Endodermal cell (in vitro differentiated cells): ENCODE measurements at regions not wholly inside any gene's neighbourhood (a gene's known extent, or its start where the extent isn't known, plus 50 kb on each side); places are given as distances from the start of the nearest gene placed in this dataset.

Source experiments
- DNase-seq: peaks from one replicate; pipeline ENCODE4 v3.0.0-alpha.2; 2017
- H3K27ac ChIP-seq: 2 replicates; pipeline ENCODE4 v1.5.1; 2013; ENCODE audit warnings: mild to moderate bottlenecking, low read depth, low read length, moderate library complexity
- H3K27me3 ChIP-seq: 2 replicates; pipeline ENCODE4 v1.6.1; 2013; ENCODE audit warnings: mild to moderate bottlenecking, low read length, moderate library complexity; ENCODE audit not compliant: insufficient read depth, control insufficient read depth, poor library complexity, severe bottlenecking
- H3K36me3 ChIP-seq: 2 replicates; pipeline ENCODE4 v1.7.0; 2013; ENCODE audit warnings: mild to moderate bottlenecking, low read length, moderate library complexity; ENCODE audit not compliant: control insufficient read depth, insufficient read depth
- H3K4me1 ChIP-seq: one replicate; pipeline ENCODE4 v1.7.0; 2013; ENCODE audit warnings: low read length; ENCODE audit not compliant: control insufficient read depth, insufficient read depth
- H3K4me3 ChIP-seq: 2 replicates; pipeline ENCODE4 v1.5.1; 2013; ENCODE audit warnings: mild to moderate bottlenecking, low read length, moderate library complexity
- H3K9ac ChIP-seq: 2 replicates; pipeline ENCODE4 v1.6.1; 2013; ENCODE audit warnings: mild to moderate bottlenecking, low read length, moderate library complexity; ENCODE audit not compliant: poor library complexity, severe bottlenecking; ENCODE audit errors: extremely low read depth
- H3K9me3 ChIP-seq: 2 replicates; pipeline ENCODE4 v1.6.1; 2013; ENCODE audit warnings: mild to moderate bottlenecking, low read length, moderate library complexity; ENCODE audit not compliant: control insufficient read depth
- H3K27ac Mint-ChIP-seq: 2 replicates; pipeline ENCODE4 v1.8.0; 2020; ENCODE audit warnings: mixed read lengths
- H3K27me3 Mint-ChIP-seq: 2 replicates; pipeline ENCODE4 v1.8.0; 2021; ENCODE audit warnings: mild to moderate bottlenecking, mixed read lengths; ENCODE audit not compliant: insufficient read depth
- H3K36me3 Mint-ChIP-seq: 2 replicates; pipeline ENCODE4 v1.8.0; 2020; ENCODE audit warnings: low read depth, mixed read lengths
- H3K4me1 Mint-ChIP-seq: 2 replicates; pipeline ENCODE4 v1.8.0; 2020; ENCODE audit warnings: mixed read lengths
- H3K4me3 Mint-ChIP-seq: 2 replicates; pipeline ENCODE4 v1.8.0; 2020; ENCODE audit warnings: mild to moderate bottlenecking, moderate library complexity, mixed read lengths
- H3K9me3 Mint-ChIP-seq: 2 replicates; pipeline ENCODE4 v1.8.0; 2020; ENCODE audit warnings: mild to moderate bottlenecking, mixed read lengths
- CTCF ChIP-seq: fragments of 200-600 bp; sonication (generic); conservative IDR thresholded peaks from 2 replicates; pipeline ENCODE4 v1.5.0; 2021; ENCODE audit warnings: antibody characterized with exemption, mild to moderate bottlenecking
- WGBS, 2 experiments: methylation state at CpG; one replicate each; pipeline versions ENCODE4 v1.1.5 to v1.1.7; 2013; ENCODE audit warnings: missing lambda C conversion rate in 2 of 2, mixed read lengths in 1 of 2; ENCODE audit not compliant: insufficient coverage in 1 of 2, insufficient read length in 1 of 2; 5-methylcytosine and 5-hydroxymethylcytosine counted together

- no peak for DNase-seq
- Mint-ChIP-seq H3K27ac (no peak overlapping the region), H3K27me3 (no peaks in the 10 kb centered on the region), H3K4me3 (no peak overlapping the region), H3K36me3 (no peaks in the 10 kb centered on the region), H3K9me3 (peaks cover 2% of the 10 kb centered on the region), H3K4me1 (peaks cover 11% of the 10 kb centered on the region)
- Histone ChIP-seq H3K4me3 (no peak overlapping the region), H3K36me3 (no peaks in the 10 kb centered on the region), H3K4me1 (peaks cover 6% of the 10 kb centered on the region), H3K9me3 (no peaks in the 10 kb centered on the region), H3K27me3 (no peaks in the 10 kb centered on the region), H3K27ac (no peak overlapping the region), H3K9ac (no peak overlapping the region)
- TF ChIP-seq CTCF = no peak
- 90 to 94% methylated on average over 5 to 7 of the region's 7 CpGs for WGBS, 2 experiments
These were observed 1105.7 kb downstream of the NSUN3 start for GRCh38 chr3:95168526-95168925.

GRCh38 chr3:95172164-95172943 is 1109.5 kb downstream of the NSUN3 start:
- H3K9me3 ChIP-seq = no peaks in the 10 kb centered on the region
- Mint-ChIP-seq H3K4me3 (no peak overlapping the region), H3K27ac (no peak overlapping the region), H3K9me3 (no peaks in the 10 kb centered on the region), H3K4me1 (peaks cover 11% of the 10 kb centered on the region), H3K36me3 (no peaks in the 10 kb centered on the region), H3K27me3 (no peaks in the 10 kb centered on the region)
- H3K27ac ChIP-seq = no peak overlapping the region
- 79 to 98% methylated on average over 3 of the region's 3 CpGs for WGBS, 2 experiments
- TF ChIP-seq CTCF = peak; percentile 22
- DNase-seq = no peak
- no peak overlapping the region for H3K9ac ChIP-seq
- H3K4me3 ChIP-seq = no peak overlapping the region
- H3K27me3 ChIP-seq = no peaks in the 10 kb centered on the region
- H3K36me3 ChIP-seq = no peaks in the 10 kb centered on the region
- H3K4me1 ChIP-seq = peaks cover 6% of the 10 kb centered on the region

GRCh38 chr3:95177096-95177495 is 1114.2 kb downstream of the NSUN3 start:
- H3K36me3 ChIP-seq = no peaks in the 10 kb centered on the region
- Mint-ChIP-seq H3K4me3 (no peak overlapping the region), H3K4me1 (peaks cover 7% of the 10 kb centered on the region), H3K27me3 (no peaks in the 10 kb centered on the region), H3K27ac (no peak overlapping the region), H3K9me3 (no peaks in the 10 kb centered on the region), H3K36me3 (no peaks in the 10 kb centered on the region)
- 93% methylated on average over 1 of the region's 2 CpGs; no CpG with 5 or more reads in 1 of the 2 experiments for WGBS, 2 experiments
- H3K9me3 ChIP-seq = no peaks in the 10 kb centered on the region
- no peak overlapping the region for H3K4me3 ChIP-seq
- DNase-seq = no peak
- no peak for TF ChIP-seq CTCF
- no peak overlapping the region for H3K27ac ChIP-seq
- H3K9ac ChIP-seq = no peak overlapping the region
- peaks cover 6% of the 10 kb centered on the region for H3K4me1 ChIP-seq
- no peaks in the 10 kb centered on the region for H3K27me3 ChIP-seq
